B cell (primary cell): ENCODE measurements at regions not wholly inside any gene's neighbourhood (a gene's known extent, or its start where the extent isn't known, plus 50 kb on each side); places are given as distances from the start of the nearest gene placed in this dataset.

Source experiments
- ATAC-seq: fragments of 200-7000 bp; cut with Tn5 transposase; one replicate; pipeline ENCODE4 v1.10.0; 2021; ENCODE audit warnings: low read depth, mild to moderate bottlenecking, moderate number of reproducible peaks, moderate library complexity
- CTCF ChIA-PET: fragments of 350-600 bp; sonication (Branson Sonifier 250); formaldehyde crosslinking; loops from one replicate; lab custom pipeline; 2021; ENCODE audit warnings: antibody characterized with exemption, inconsistent platforms; lab: Charles Lee
- POLR2A ChIA-PET: fragments of 350-600 bp; sonication (Branson Sonifier 250); formaldehyde crosslinking; loops from one replicate; lab custom pipeline; 2021; ENCODE audit warnings: antibody characterized with exemption; lab: Charles Lee
- DNase-seq: peaks from one replicate; pipeline ENCODE4 v3.0.0; 2013
- H2AFZ ChIP-seq: 2 replicates; pipeline ENCODE4 v1.6.1; 2012; ENCODE audit warnings: mild to moderate bottlenecking, low read depth, low read length; ENCODE audit not compliant: insufficient read depth, poor library complexity, severe bottlenecking
- H3K27ac ChIP-seq, 2 donors: 1 replicate in 1 of 2; 2 replicates in 1 of 2; pipeline ENCODE4 v1.5.1; 2012 to 2013; ENCODE audit warnings: low read length in 2 of 2, mild to moderate bottlenecking in 2 of 2, moderate library complexity in 1 of 2
- H3K27me3 ChIP-seq, 4 experiments: fragments of 200-600 bp in 1 of 4; sonication (generic) in 1 of 4; replicated peaks in 1 of 4; 1 replicate in 2 of 4; 2 replicates in 2 of 4; pipeline versions ENCODE4 v1.6.1 to v1.7.0; 2013 to 2016; ENCODE audit warnings: low read length in 3 of 4, mild to moderate bottlenecking in 2 of 4, mixed read lengths in 1 of 4, moderate library complexity in 1 of 4; ENCODE audit not compliant: insufficient read depth in 4 of 4, control insufficient read depth in 3 of 4; ENCODE audit errors: control extremely low read depth in 1 of 4
- H3K36me3 ChIP-seq, 2 experiments: replicated peaks in 1 of 2; 1 replicate in 1 of 2; 2 replicates in 1 of 2; pipeline versions ENCODE4 v1.6.1 to v1.7.1; 2013; ENCODE audit warnings: low read length in 1 of 2; ENCODE audit not compliant: insufficient read depth in 2 of 2, control insufficient read depth in 1 of 2; ENCODE audit errors: control extremely low read depth in 1 of 2, extremely low read depth in 1 of 2
- H3K4me1 ChIP-seq, 2 donors: fragments of 200-600 bp in 1 of 2; sonication (generic) in 1 of 2; 1 replicate in 1 of 2; 2 replicates in 1 of 2; pipeline versions ENCODE4 v1.5.1 to v1.6.1; 2013 to 2017; ENCODE audit warnings: low read length in 2 of 2; ENCODE audit not compliant: control insufficient read depth in 2 of 2, insufficient read depth in 2 of 2
- H3K4me2 ChIP-seq: replicated peaks from 2 replicates; pipeline ENCODE3; 2012; ENCODE audit warnings: mild to moderate bottlenecking, low read depth, low read length; ENCODE audit not compliant: poor library complexity, severe bottlenecking
- H3K4me3 ChIP-seq, 5 experiments: fragments of 200-600 bp in 1 of 5; sonication (generic) in 1 of 5; 1 replicate in 3 of 5; 2 replicates in 2 of 5; pipeline versions ENCODE4 v1.5.1 to v1.7.0; 2011 to 2016; ENCODE audit warnings: low read length in 4 of 5, mild to moderate bottlenecking in 4 of 5, low read depth in 2 of 5, control low read depth in 1 of 5, moderate library complexity in 1 of 5; ENCODE audit not compliant: insufficient read depth in 1 of 5; ENCODE audit errors: control extremely low read depth in 1 of 5, extremely low read depth in 1 of 5
- H3K79me2 ChIP-seq: fragments of 200-600 bp; sonication (generic); one replicate; pipeline ENCODE4 v1.6.0; 2016; ENCODE audit warnings: low read length; ENCODE audit not compliant: control insufficient read depth, insufficient read depth
- H3K9ac ChIP-seq: fragments of 200-600 bp; sonication (generic); 2 replicates; pipeline ENCODE4 v1.6.1; 2017; ENCODE audit warnings: mild to moderate bottlenecking, low read length, moderate library complexity
- H3K9me3 ChIP-seq, 3 donors: one replicate each; pipeline versions ENCODE4 v1.6.1 to v1.7.1; 2013; ENCODE audit warnings: low read length in 2 of 3; ENCODE audit not compliant: control insufficient read depth in 2 of 3, insufficient read depth in 1 of 3; ENCODE audit errors: control extremely low read depth in 1 of 3
- H4K20me1 ChIP-seq: 2 replicates; pipeline ENCODE4 v1.6.0; 2012; ENCODE audit warnings: mild to moderate bottlenecking, low read length; ENCODE audit not compliant: insufficient read depth, control insufficient read depth, poor library complexity, severe bottlenecking
- H3K27ac Mint-ChIP-seq: one replicate; pipeline ENCODE4 v1.8.0; 2021; ENCODE audit warnings: mixed read lengths
- H3K27me3 Mint-ChIP-seq: one replicate; pipeline ENCODE4 v1.8.0; 2021; ENCODE audit warnings: mixed read lengths
- H3K4me1 Mint-ChIP-seq: one replicate; pipeline ENCODE4 v1.8.0; 2021; ENCODE audit warnings: mixed read lengths
- H3K4me3 Mint-ChIP-seq: one replicate; pipeline ENCODE4 v1.8.0; 2021; ENCODE audit warnings: mixed read lengths
- H3K9me3 Mint-ChIP-seq: one replicate; pipeline ENCODE4 v1.8.0; 2022; ENCODE audit warnings: mixed read lengths; ENCODE audit not compliant: insufficient read depth
- EZH2 ChIP-seq: IDR thresholded peaks from 2 replicates; pipeline ENCODE4 v1.6.1; 2012; ENCODE audit warnings: borderline replicate concordance, low read depth, mild to moderate bottlenecking, moderate library complexity, low read length; ENCODE audit not compliant: insufficient read depth, poor library complexity, severe bottlenecking
- WGBS: methylation state at CpG from one replicate; pipeline ENCODE4 v1.1.5; 2013; ENCODE audit warnings: missing lambda C conversion rate; ENCODE audit not compliant: insufficient coverage; 5-methylcytosine and 5-hydroxymethylcytosine counted together
- intact Hi-C: fragments of 100-400 bp; cut with micrococcal nuclease; formaldehyde crosslinking; loops from one replicate; pipeline ENCODE4 v1.10.0; 2022
- TF ChIP-seq, protein P1 (sequence below): fragments of 200-600 bp; IDR thresholded peaks from one replicate; pipeline ENCODE4 v1.8.0; 2022; ENCODE audit warnings: antibody characterized with exemption, mild to moderate bottlenecking

DNA sequence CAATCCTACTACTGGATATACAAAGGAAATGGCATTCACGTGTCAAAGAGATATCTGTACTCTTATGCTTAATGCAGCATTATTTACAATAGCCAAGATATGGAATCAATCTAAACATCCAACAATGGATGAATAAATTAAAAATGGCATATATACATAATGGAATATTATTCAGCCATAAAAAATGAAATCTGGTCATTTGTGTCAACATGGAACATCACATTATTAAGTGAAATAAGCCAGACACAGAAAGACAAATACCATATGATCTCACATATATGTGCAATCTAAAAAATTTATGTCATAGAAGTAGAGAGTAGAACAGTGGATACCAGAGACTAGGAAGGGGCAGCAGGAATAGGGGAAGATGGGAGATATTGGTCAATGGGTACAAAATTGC lies 228.8 kb upstream of the TBX3 start:
- Histone ChIP-seq H3K9me3 (peaks cover 0 to 6% (median 0%) of the 10 kb centered on the region in 3 donors), H3K4me3 (no peak overlapping the region), H3K27ac (no peak overlapping the region), H3K27me3 (no peaks in the 10 kb centered on the region), H2AFZ (no peak overlapping the region), H3K36me3 (no peaks in the 10 kb centered on the region), H3K9ac (no peak overlapping the region), H4K20me1 (no peaks in the 10 kb centered on the region), H3K4me2 (no peak overlapping the region), H3K79me2 (no peaks in the 10 kb centered on the region), H3K4me1 (no peaks in the 10 kb centered on the region)
- Mint-ChIP-seq H3K4me3 (no peak overlapping the region), H3K27me3 (no peaks in the 10 kb centered on the region), H3K4me1 (no peaks in the 10 kb centered on the region), H3K9me3 (peaks cover 7% of the 10 kb centered on the region), H3K27ac (no peak overlapping the region)
- DNase-seq (no peak), ATAC-seq (no peak)
- TF ChIP-seq, protein P1, sequence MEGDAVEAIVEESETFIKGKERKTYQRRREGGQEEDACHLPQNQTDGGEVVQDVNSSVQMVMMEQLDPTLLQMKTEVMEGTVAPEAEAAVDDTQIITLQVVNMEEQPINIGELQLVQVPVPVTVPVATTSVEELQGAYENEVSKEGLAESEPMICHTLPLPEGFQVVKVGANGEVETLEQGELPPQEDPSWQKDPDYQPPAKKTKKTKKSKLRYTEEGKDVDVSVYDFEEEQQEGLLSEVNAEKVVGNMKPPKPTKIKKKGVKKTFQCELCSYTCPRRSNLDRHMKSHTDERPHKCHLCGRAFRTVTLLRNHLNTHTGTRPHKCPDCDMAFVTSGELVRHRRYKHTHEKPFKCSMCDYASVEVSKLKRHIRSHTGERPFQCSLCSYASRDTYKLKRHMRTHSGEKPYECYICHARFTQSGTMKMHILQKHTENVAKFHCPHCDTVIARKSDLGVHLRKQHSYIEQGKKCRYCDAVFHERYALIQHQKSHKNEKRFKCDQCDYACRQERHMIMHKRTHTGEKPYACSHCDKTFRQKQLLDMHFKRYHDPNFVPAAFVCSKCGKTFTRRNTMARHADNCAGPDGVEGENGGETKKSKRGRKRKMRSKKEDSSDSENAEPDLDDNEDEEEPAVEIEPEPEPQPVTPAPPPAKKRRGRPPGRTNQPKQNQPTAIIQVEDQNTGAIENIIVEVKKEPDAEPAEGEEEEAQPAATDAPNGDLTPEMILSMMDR = no peak
- no peak for TF ChIP-seq EZH2
- WGBS = no CpG with 5 or more reads among the region's 1 CpG
- ChIA-PET POLR2A (no interaction called here), CTCF (no interaction called here)
- intact Hi-C loops = no loop called here

- ChIA-PET POLR2A (no interaction called here), CTCF (no interaction called here)
- Mint-ChIP-seq H3K4me1 (no peaks in the 10 kb centered on the region), H3K27me3 (no peaks in the 10 kb centered on the region), H3K27ac (no peak overlapping the region), H3K9me3 (peaks cover 5% of the 10 kb centered on the region), H3K4me3 (no peak overlapping the region)
- no peak for TF ChIP-seq EZH2
- TF ChIP-seq, protein P1 = no peak
- Histone ChIP-seq H3K4me1 (no peaks in the 10 kb centered on the region), H3K9me3 (peaks cover 0 to 2% (median 0%) of the 10 kb centered on the region in 3 donors), H3K79me2 (no peaks in the 10 kb centered on the region), H3K4me2 (no peak overlapping the region), H3K27me3 (no peaks in the 10 kb centered on the region), H3K4me3 (no peak overlapping the region), H3K27ac (no peak overlapping the region), H3K36me3 (no peaks in the 10 kb centered on the region), H2AFZ (no peak overlapping the region), H3K9ac (no peak overlapping the region), H4K20me1 (no peaks in the 10 kb centered on the region)
- ATAC-seq = no peak
- intact Hi-C loops = no loop called here
- DNase-seq = no peak
Observed at GRCh38 chr12:114911196-114911595, 227.2 kb upstream of the TBX3 start.
